ENCODE measurements at regions not wholly inside any gene's neighbourhood (a gene's known extent, or its start where the extent isn't known, plus 50 kb on each side); places are given as distances from the start of the nearest gene placed in this dataset.

DNA sequence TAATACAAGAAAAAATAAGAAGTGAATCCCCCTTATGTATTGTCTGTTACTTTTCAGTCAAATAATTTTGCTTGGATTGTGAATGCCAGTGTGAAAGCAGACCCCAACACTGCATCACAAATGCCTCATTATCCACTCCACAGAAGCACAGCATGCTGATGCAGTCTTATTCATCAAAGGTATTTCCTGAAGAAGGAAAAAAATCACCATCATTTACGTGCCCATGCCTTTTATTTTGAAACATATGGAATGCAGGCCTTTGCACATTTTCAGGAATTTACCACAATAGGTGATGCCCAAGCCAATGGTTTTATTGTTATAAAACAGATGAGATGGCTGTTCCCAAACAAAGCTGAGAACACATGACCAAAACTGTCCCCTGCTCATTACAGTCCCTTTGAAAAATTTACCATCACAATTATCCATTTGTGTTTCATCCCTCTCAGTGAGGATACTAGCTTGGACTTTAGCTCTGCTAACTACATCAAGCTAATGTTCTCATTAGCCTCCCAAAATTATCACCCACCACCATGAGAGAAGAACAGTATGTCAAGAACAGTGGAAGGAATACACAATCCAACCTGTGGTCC is 180.6 kb upstream of the HTR1E start:
- no peak for TF ChIP-seq GATA2 (IDR thresholded peaks at IDR 0.05; ENCODE audit: low read depth, low read length)
- TF ChIP-seq GATA3 (IDR thresholded peaks at IDR 0.05; ENCODE audit: low read depth, low read length), result no peak

Measured in SH-SY5Y (cell line).